HepG2 (cell line): ENCODE measurements at regions not wholly inside any gene's neighbourhood (a gene's known extent, or its start where the extent isn't known, plus 50 kb on each side); places are given as distances from the start of the nearest gene placed in this dataset.

ENCODE experiments used
- ATAC-seq: fragments of 200-7000 bp; cut with Tn5 transposase; 3 replicates; pipeline ENCODE4 v1.9.1; 2020; ENCODE audit warnings: mild to moderate bottlenecking, moderate library complexity
- BruUV-seq: library from RNA; stranded (reverse); fragments of 400-500 nt; replicated peaks from 2 replicates; lab custom pipeline; 2021; lab: Mats Ljungman, UMichigan
- CTCF ChIA-PET: fragments of 300-600 bp; formaldehyde crosslinking; extraction: SDS; loops from one replicate; lab custom pipeline; 2021; ENCODE audit warnings: low total read pairs, inconsistent platforms, low intra/inter-chr PET ratio; lab: Yijun Ruan, JAX
- POLR2A ChIA-PET: fragments of 350-600 bp; sonication (Branson Sonifier 250); formaldehyde crosslinking; loops from one replicate; lab custom pipeline; 2020; ENCODE audit warnings: antibody characterized with exemption, inconsistent platforms; lab: Yijun Ruan, JAX
- DNase-seq: peaks from one replicate; pipeline ENCODE4 v3.0.0-alpha.2; 2015; ENCODE audit warnings: low spot score
- FAIRE-seq: peaks from 3 replicates; lab custom pipeline; 2011; peaks lifted over from hg19 to GRCh38; lab: Jason Lieb, UNC
- H2AFZ ChIP-seq: one replicate; pipeline ENCODE4 v1.6.1; 2011; ENCODE audit warnings: low read length, inconsistent platforms
- H3K27ac ChIP-seq: fragments of 300-600 bp; 3 replicates; pipeline ENCODE4 v1.8.0; 2011; ENCODE audit warnings: mixed run types, mild to moderate bottlenecking, mixed read lengths, low read length, inconsistent platforms; ENCODE audit not compliant: insufficient read depth; ENCODE audit errors: extremely low read length
- H3K27me3 ChIP-seq, 2 experiments: fragments of 200-600 bp in 1 of 2; 2 replicates in 1 of 2; 3 replicates in 1 of 2; pipeline versions ENCODE4 v1.6.0 to v1.8.0; 2011; ENCODE audit warnings: low read length in 2 of 2, mild to moderate bottlenecking in 2 of 2, moderate library complexity in 2 of 2, inconsistent platforms in 1 of 2; ENCODE audit not compliant: insufficient read depth in 2 of 2, control insufficient read depth in 1 of 2
- H3K36me3 ChIP-seq, 2 experiments: fragments of 200-600 bp in 1 of 2; replicated peaks in 1 of 2; 2 replicates in 1 of 2; 3 replicates in 1 of 2; pipeline versions ENCODE4 v1.5.1 to v1.8.0; 2011; ENCODE audit warnings: low read length in 2 of 2, inconsistent platforms in 1 of 2; ENCODE audit not compliant: insufficient read depth in 2 of 2, control insufficient read depth in 1 of 2
- H3K4me1 ChIP-seq: 2 replicates; pipeline ENCODE4 v1.5.1; 2012; ENCODE audit warnings: low read length, inconsistent platforms; ENCODE audit not compliant: insufficient read depth
- H3K4me2 ChIP-seq: 2 replicates; pipeline ENCODE4 v1.6.0; 2011; ENCODE audit warnings: low read depth, low read length, inconsistent platforms
- H3K4me3 ChIP-seq, 3 experiments: fragments of 200-600 bp in 1 of 3; sonication (generic), shearing (Covaris generic) in 1 of 3; replicated peaks in 1 of 3; 2 replicates each; pipeline ENCODE4 v1.5.1; 2011 to 2016; ENCODE audit warnings: low read length in 3 of 3, inconsistent platforms in 2 of 3, low read depth in 2 of 3, mild to moderate bottlenecking in 2 of 3, control low read depth in 1 of 3, mixed read lengths in 1 of 3; ENCODE audit not compliant: insufficient read depth in 1 of 3
- H3K79me2 ChIP-seq: one replicate; pipeline ENCODE4 v1.6.1; 2011; ENCODE audit warnings: low read length, inconsistent platforms; ENCODE audit not compliant: insufficient read depth
- H3K9ac ChIP-seq: 2 replicates; pipeline ENCODE4 v1.6.0; 2011; ENCODE audit warnings: mild to moderate bottlenecking, low read depth, low read length, inconsistent platforms; ENCODE audit not compliant: insufficient read depth
- H3K9me3 ChIP-seq: 2 replicates; pipeline ENCODE4 v1.5.1; 2012; ENCODE audit warnings: mild to moderate bottlenecking, low read length
- H4K20me1 ChIP-seq: 2 replicates; pipeline ENCODE4 v1.6.0; 2011; ENCODE audit warnings: inconsistent platforms, mild to moderate bottlenecking, low read length, moderate library complexity; ENCODE audit not compliant: insufficient read depth
- CEBPB ChIP-seq: IDR thresholded peaks from 2 replicates; pipeline ENCODE4 v1.6.1; 2011; ENCODE audit warnings: low read depth, low read length, improper control_type of control experiment, borderline replicate concordance
- ETV5 ChIP-seq: IDR thresholded peaks from 2 replicates; pipeline ENCODE4 v1.6.1; 2018; ENCODE audit warnings: missing biosample characterization, missing genetic modification reagents, inconsistent platforms, borderline replicate concordance
- HNRNPH1 ChIP-seq: fragments of 200-400 bp; formaldehyde crosslinking; optimal IDR thresholded peaks from 2 replicates; pipeline ENCODE3; 2017; ENCODE audit warnings: mild to moderate bottlenecking, low read depth, low read length
- RBM22 ChIP-seq: fragments of 200-400 bp; formaldehyde crosslinking; optimal IDR thresholded peaks from 2 replicates; pipeline ENCODE3; 2017; ENCODE audit warnings: mild to moderate bottlenecking, low read length, moderate library complexity
- ZNF615 ChIP-seq: sonication (generic); formaldehyde crosslinking; IDR thresholded peaks from 2 replicates; pipeline ENCODE4 v1.5.0; 2020; ENCODE audit warnings: mild to moderate bottlenecking, missing genetic modification reagents, borderline replicate concordance
- WGBS: methylation state at CpG from one replicate; pipeline ENCODE4 v1.1.6; 2017; ENCODE audit warnings: low lambda C conversion rate; 5-methylcytosine and 5-hydroxymethylcytosine counted together
- in situ Hi-C: cut with HindIII; loops from 2 replicates; pipeline ENCODE4 v1.10.0; 2017; ENCODE audit warnings: low pct_unique_long_range_greater_than_20kb; ENCODE audit not compliant: extremely low pct_ligation_motif_present
- intact Hi-C: fragments of 100-400 bp; cut with micrococcal nuclease; formaldehyde crosslinking; loops from one replicate; pipeline ENCODE4 v1.10.0; 2022; ENCODE audit not compliant: unreplicated experiment
- TF ChIP-seq, protein P1 (sequence below): sonication (generic); formaldehyde crosslinking; IDR thresholded peaks from 2 replicates; pipeline ENCODE4 v1.5.0; 2020; ENCODE audit warnings: missing genetic modification reagents
- TF ChIP-seq, protein P2 (sequence below): sonication (generic); formaldehyde crosslinking; IDR thresholded peaks from 2 replicates; pipeline ENCODE4 v1.9.0; 2022; ENCODE audit warnings: low read depth, missing genetic modification reagents
- TF ChIP-seq, protein P3 (sequence below): sonication (generic); formaldehyde crosslinking; IDR thresholded peaks from 2 replicates; pipeline ENCODE4 v1.5.0; 2020; ENCODE audit warnings: missing genetic modification reagents

DNA sequence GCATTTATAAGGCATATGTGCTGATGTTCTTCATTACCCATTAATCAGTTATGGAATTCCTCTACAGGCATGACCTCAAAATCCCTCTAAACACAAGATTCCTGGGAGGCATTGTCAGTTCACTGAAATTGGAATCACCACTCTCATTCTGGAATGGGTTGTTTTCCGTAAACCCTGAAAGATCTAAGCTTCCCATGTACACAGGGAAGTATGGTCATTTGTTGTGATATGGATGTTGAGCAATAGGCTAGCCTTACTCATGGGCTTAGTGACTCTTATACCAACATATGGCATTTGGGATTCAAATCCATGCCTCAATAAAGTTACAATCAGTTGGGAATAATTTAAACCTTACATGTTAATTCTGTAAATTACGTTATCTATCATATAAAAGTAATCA, 258.0 kb downstream of the XPNPEP1 start:
- ChIA-PET CTCF (no interaction called here), POLR2A (no interaction called here)
- FAIRE-seq (no peak), ATAC-seq (no peak), DNase-seq (no peak)
- no peak overlapping the region for H3K4me3 ChIP-seq
- H3K9me3 ChIP-seq, result no peaks in the 10 kb centered on the region
- no peaks in the 10 kb centered on the region for H3K4me1 ChIP-seq
- H3K27me3 ChIP-seq, result no peaks in the 10 kb centered on the region
- BruUV-seq, result no TSS peak
- no peak overlapping the region for H2AFZ ChIP-seq
- WGBS, result 9% methylated on average over 2 of the region's 2 CpGs
- H3K9ac ChIP-seq, result no peak overlapping the region
- TF ChIP-seq CEBPB, result peak; percentile 13; the same call in 1 of the 2 replicates
- TF ChIP-seq HNRNPH1, result no peak
- H3K36me3 ChIP-seq, result no peaks in the 10 kb centered on the region
- H3K27ac ChIP-seq, result no peak overlapping the region
- no peak overlapping the region for H3K4me2 ChIP-seq
- H3K79me2 ChIP-seq, result no peaks in the 10 kb centered on the region
- intact Hi-C loops (no loop called here), in situ Hi-C loops (no loop called here)
- no peaks in the 10 kb centered on the region for H4K20me1 ChIP-seq

DNA sequence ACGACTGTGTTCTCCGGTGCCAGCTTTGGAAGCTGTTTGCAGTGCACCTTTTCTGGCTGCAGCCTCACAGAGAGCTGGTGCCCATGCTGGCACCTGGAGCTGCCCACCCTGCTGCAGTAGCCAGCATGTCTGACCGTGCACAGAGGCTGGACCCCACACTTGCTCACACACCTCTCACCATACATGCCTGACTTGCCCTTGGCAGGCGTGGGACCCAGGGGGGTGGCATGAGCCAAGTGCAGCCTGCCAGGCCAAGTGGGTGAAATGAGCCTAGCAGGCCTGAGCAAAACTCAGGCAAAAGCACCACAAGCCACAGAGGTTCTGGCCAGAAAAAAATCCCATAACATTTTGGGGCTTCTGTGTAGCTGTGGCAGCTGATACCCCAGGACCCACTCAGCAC, 258.8 kb downstream of the XPNPEP1 start:
- in situ Hi-C loops, result no loop called here
- ATAC-seq, result no peak
- POLR2A ChIA-PET, result no interaction called here

More for the DNA sequence above, 258.8 kb downstream of the XPNPEP1 start:
- WGBS, result 0% methylated on average over 2 of the region's 4 CpGs
- Histone ChIP-seq H3K4me2 (no peak overlapping the region), H3K27me3 (no peaks in the 10 kb centered on the region), H3K27ac (no peak overlapping the region), H3K4me3 (no peak overlapping the region), H2AFZ (no peak overlapping the region), H3K9ac (no peak overlapping the region), H3K36me3 (no peaks in the 10 kb centered on the region), H4K20me1 (no peaks in the 10 kb centered on the region), H3K79me2 (no peaks in the 10 kb centered on the region), H3K4me1 (no peaks in the 10 kb centered on the region), H3K9me3 (no peaks in the 10 kb centered on the region)
- no TSS peak for BruUV-seq
- intact Hi-C loops, result no loop called here
- FAIRE-seq (no peak), DNase-seq (no peak)
- CTCF ChIA-PET, result no interaction called here
- TF ChIP-seq, protein P1, sequence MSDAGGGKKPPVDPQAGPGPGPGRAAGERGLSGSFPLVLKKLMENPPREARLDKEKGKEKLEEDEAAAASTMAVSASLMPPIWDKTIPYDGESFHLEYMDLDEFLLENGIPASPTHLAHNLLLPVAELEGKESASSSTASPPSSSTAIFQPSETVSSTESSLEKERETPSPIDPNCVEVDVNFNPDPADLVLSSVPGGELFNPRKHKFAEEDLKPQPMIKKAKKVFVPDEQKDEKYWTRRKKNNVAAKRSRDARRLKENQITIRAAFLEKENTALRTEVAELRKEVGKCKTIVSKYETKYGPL (CRISPR knock-in tag), result no peak
- TF ChIP-seq RBM22, result no peak
- TF ChIP-seq ZNF615 (CRISPR knock-in tag), result no peak
- TF ChIP-seq ETV5, result no peak
- TF ChIP-seq, protein P2, sequence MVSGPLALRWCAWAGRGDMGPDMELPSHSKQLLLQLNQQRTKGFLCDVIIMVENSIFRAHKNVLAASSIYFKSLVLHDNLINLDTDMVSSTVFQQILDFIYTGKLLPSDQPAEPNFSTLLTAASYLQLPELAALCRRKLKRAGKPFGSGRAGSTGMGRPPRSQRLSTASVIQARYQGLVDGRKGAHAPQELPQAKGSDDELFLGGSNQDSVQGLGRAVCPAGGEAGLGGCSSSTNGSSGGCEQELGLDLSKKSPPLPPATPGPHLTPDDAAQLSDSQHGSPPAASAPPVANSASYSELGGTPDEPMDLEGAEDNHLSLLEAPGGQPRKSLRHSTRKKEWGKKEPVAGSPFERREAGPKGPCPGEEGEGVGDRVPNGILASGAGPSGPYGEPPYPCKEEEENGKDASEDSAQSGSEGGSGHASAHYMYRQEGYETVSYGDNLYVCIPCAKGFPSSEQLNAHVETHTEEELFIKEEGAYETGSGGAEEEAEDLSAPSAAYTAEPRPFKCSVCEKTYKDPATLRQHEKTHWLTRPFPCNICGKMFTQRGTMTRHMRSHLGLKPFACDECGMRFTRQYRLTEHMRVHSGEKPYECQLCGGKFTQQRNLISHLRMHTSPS, result no peak
- TF ChIP-seq, protein P3, sequence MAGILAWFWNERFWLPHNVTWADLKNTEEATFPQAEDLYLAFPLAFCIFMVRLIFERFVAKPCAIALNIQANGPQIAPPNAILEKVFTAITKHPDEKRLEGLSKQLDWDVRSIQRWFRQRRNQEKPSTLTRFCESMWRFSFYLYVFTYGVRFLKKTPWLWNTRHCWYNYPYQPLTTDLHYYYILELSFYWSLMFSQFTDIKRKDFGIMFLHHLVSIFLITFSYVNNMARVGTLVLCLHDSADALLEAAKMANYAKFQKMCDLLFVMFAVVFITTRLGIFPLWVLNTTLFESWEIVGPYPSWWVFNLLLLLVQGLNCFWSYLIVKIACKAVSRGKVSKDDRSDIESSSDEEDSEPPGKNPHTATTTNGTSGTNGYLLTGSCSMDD, result no peak
